HT-29 (cell line): ENCODE measurements at regions not wholly inside any gene's neighbourhood (a gene's known extent, or its start where the extent isn't known, plus 50 kb on each side); places are given as distances from the start of the nearest gene placed in this dataset.
"Not testable (repeated sequence)": the region's sequence is repeated elsewhere in the genome, so short reads cannot be mapped to it uniquely, and the experiment has no call there.

Experiments
- DNase-seq: peaks from one replicate; pipeline ENCODE4 v3.0.0-alpha.2; 2015; ENCODE audit warnings: low spot score

DNA sequence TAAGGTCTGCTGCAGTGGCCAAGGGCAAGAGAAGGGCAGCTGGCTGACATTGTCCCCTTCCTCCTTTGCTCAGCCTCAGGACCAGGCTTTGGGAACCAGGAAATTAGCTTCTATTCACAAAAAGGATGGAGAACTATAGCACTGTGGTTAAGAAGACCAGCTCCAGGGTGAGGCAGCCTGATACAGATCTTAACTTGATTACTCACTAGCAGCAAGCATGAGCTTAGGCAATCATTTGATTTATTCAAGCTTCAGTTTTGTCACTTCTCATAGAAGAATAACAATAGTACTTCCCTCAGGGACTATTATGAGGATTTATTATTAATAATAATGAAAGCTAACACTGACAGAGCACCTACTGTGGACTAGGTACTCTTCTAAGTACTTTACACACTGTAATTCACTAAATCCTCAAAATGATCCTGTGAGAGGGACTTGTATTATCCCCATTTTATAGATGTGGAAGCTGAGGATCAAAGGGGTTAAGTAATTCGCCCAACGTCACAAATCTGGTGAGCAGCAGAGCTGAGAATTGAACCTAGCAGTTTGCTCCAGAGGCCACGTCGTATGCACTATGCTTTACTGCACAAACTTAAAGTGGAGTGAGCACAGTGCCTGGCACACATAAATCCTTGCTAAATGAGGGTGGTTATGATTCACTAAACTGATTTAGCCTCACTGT is 130.4 kb upstream of the PAK3 start:
- DNase-seq, result no peak

DNA sequence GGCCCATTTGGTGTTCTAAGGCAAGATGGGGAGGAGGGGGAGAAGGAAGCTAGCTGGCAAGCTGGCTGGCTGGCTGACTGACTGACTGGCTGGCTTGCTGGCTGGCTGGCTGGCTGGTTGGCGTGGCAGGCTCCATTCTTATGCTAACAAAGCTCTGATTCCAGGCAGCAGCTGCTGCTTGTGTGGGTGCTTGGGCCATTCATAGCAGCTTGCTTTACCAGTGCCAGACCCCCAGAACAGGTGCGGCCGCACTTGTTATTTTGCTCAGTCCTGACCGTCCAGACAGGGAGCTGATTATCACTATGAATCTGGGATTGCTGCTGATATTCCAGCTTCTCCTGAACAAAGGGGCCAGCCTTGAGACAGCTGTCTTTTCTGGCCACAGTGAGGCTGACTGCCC is 131.2 kb upstream of the PAK3 start:
- no peak for DNase-seq

- no peak for DNase-seq
Observed at GRCh38 chrX:110962451-110962850, 133.5 kb upstream of the PAK3 start.

- no peak for DNase-seq
Observed at GRCh38 chrX:110955706-110956105, 140.3 kb upstream of the PAK3 start.

GRCh38 chrX:110954428-110955100 is 141.4 kb upstream of the PAK3 start:
- DNase-seq, result no peak

- DNase-seq, result no peak
Observed at GRCh38 chrX:110951472-110952269, 144.3 kb upstream of the PAK3 start.

DNA sequence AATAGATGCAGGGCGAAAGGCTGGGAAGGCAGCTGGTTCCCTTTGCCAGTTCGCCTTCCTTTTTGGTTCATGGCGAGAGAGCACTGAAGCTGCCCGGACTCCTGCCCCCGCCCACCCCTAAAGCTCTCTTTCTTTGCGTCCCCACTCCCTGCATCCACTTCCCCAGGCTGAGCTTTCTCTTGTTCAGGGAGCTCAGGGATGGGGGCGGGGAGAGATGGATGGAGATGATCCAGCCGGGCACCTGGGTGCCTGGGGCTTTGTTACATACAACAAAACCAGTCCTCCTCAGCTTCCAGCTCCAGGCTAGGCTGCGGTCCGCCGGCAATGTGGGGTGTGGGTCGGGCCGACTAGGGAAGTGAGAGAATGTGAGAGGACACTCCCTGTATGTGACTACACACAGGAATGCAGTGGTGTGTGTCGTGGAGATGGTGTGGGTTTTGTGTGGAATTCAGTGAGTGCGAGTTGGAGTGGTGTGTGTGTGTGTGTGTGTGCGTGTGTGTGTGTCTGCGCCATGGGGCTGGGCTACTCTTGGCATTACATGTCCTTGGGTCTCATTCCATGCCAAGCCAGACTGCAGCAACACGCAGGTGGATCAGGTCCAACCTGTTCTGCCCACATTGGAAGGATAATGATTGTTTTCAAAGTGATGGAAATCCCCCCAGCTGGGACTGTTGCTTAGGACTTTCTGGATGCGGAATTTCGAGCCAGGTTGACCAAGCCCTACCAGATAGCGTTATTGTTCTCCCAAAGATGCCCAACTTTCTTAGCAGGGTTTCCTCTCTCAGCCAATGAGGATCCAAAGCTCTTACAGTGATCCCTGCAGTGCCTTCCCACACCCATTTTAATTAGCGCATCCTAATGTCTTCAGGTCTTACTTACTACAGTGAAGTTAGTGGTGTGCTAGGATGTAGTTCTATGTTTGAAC is 149.4 kb upstream of the CHRDL1 start:
- DNase-seq, result no peak

GRCh38 chrX:110944311-110944750 is 148.7 kb upstream of the CHRDL1 start:
- DNase-seq, result no peak

- DNase-seq, result no peak
Observed at GRCh38 chrX:110941906-110942305, 146.3 kb upstream of the CHRDL1 start.

DNA sequence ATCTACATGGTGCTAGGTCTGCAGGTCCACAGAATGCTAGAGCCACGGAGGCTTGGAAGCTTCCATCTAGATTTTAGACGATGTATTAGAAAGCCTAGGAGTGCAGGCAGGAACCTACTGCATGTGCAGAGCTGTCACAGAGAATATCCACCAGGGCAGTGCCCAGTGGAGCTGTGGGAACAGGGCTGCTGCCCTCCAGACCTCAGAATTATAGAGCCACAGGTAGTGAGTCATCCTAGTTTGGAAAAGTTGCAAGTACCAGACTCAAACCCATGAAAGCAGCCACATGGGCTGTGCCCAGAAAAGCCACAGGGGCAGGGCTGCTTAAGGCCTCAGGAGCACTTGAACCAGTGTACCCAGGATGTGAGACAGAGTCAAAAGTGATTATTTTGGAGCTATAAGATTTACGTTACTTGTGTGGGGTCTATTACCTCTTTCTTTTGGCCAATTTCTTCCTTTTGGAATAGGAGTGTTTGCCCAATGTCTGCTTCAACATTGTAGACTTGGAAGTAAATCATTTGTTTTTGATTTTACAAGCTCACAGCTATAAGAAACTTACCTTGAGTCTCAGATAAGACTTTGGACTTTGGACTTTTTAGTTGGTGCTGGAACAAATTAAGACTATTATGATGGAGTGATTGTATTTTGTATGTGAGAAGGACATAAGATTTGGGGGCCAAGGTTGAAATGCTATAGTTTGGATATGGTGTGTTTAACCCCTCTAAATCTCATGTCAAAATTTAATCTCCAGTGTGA is 143.5 kb upstream of the CHRDL1 start:
- peak; percentile 14 for DNase-seq

GRCh38 chrX:110924871-110925270 is 129.3 kb upstream of the CHRDL1 start:
- DNase-seq, result no peak

- DNase-seq, result no peak
Observed at GRCh38 chrX:110920991-110921390, 125.4 kb upstream of the CHRDL1 start.

DNA sequence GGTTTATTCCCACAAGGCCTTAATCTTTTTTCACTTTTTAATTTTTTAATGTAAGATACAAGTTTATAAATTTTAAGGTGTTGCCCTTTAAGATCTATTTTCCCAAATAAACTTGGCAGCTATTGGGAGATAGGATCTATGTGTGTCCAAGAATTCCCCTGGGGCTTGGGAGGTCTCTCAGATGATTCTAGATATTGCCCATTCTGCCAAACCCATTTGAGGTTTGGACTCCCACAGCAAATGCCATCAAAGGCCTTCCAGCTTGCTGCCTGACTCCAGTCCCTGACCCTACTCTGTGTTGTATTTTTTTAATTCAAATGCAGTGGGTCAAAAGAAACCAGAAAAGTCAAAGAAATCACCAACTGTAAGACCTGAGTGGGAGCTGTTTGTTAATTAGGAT is 120.0 kb upstream of the CHRDL1 start:
- DNase-seq, result no peak

- no peak for DNase-seq
Observed at GRCh38 chrX:110915111-110915510, 119.5 kb upstream of the CHRDL1 start.

- DNase-seq, result no peak
Observed at GRCh38 chrX:110914281-110914680, 118.7 kb upstream of the CHRDL1 start.

- DNase-seq, result not testable (repeated sequence)
Observed at GRCh38 chrX:110904747-110905146, 109.1 kb upstream of the CHRDL1 start.

GRCh38 chrX:110881971-110882370 is 86.4 kb upstream of the CHRDL1 start:
- no peak for DNase-seq

DNA sequence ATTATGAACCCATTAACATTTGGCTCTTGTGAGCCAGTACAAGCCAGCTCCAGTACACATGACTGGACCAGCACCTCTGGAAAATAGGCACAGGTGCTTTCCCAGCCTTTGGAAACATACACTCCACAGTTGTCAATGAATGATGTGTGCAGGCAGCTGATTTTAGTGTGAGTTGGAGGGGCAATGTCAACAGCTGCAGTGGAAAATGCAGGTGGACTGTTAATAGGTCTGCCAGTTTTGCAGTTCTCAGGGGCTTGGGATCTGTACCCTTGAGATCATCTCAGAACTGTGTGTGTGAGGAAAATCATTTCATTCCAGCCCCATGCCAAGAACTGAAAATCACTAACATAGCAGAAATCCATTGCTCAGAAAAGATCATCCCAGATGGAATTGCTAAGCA is 81.7 kb upstream of the CHRDL1 start:
- DNase-seq, result no peak

GRCh38 chrX:110871839-110872238 is 76.2 kb upstream of the CHRDL1 start:
- no peak for DNase-seq

DNA sequence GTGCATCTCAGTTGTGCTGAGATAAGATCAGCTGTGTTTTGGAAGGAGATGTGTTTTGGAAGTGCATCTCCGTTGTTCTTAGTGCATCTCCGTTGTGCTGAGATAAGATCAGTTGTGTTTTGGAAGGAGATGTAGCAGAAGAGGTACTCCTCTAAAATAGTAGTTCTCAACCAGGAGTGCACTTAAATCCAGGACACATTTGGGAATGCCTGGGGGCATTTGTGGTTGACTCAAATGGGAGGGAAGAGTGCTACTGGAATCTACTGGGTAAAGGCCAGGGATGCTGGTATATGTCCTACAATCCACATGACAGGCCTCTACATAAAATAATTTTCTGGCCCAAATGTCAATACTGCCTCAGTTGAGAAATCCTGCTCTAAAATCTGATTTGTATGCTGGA is 70.8 kb upstream of the CHRDL1 start:
- no peak for DNase-seq

- no peak for DNase-seq
Observed at GRCh38 chrX:110863883-110864282, 68.3 kb upstream of the CHRDL1 start.
